ENCODE measurements at regions not wholly inside any gene's neighbourhood (a gene's known extent, or its start where the extent isn't known, plus 50 kb on each side); places are given as distances from the start of the nearest gene placed in this dataset.

GRCh38 chr5:175765858-175766257 is 105.5 kb upstream of the CPLX2 start:
- Histone ChIP-seq H3K27me3 (peaks cover 0 to 36% (median 0%) of the 10 kb centered on the region in 4 donors), H3K4me3 (no peak overlapping the region), H3K9me3 (peaks cover 0 to 23% (median 3%) of the 10 kb centered on the region in 3 donors), H3K36me3 (no peaks in the 10 kb centered on the region), H3K4me1 (no peaks in the 10 kb centered on the region), H3K27ac (no peak overlapping the region)
- intact Hi-C loops (cut with DNase I): no loop called here
- 57 to 59% methylated on average over 3 of the region's 3 CpGs for WGBS, 2 donors
- no peak for TF ChIP-seq CTCF (IDR thresholded peaks at IDR 0.05)
- DNase-seq: no peak

- peaks cover 0 to 17% (median 3%) of the 10 kb centered on the region in 3 donors for H3K9me3 ChIP-seq
- H3K27me3 ChIP-seq: peaks cover 0 to 40% (median 0%) of the 10 kb centered on the region in 4 donors
- H3K4me1 ChIP-seq: no peaks in the 10 kb centered on the region
- H3K27ac ChIP-seq: no peak overlapping the region
- DNase-seq: no peak
- WGBS, 2 donors: 61 to 79% methylated on average over 2 of the region's 2 CpGs
- intact Hi-C loops (cut with DNase I): no loop called here
- TF ChIP-seq CTCF (IDR thresholded peaks at IDR 0.05) (no peak), POLR2A (IDR thresholded peaks at IDR 0.05) (no peak)
- no peak overlapping the region for H3K4me3 ChIP-seq
- no peaks in the 10 kb centered on the region for H3K36me3 ChIP-seq
These were observed 104.4 kb upstream of the CPLX2 start for GRCh38 chr5:175766963-175767362.

GRCh38 chr5:175772747-175773533 is 98.4 kb upstream of the CPLX2 start:
- intact Hi-C loops (cut with DNase I): no loop called here
- Histone ChIP-seq H3K27me3 (peaks cover 0 to 76% (median 1%) of the 10 kb centered on the region in 4 donors), H3K9me3 (peaks cover 0 to 2% (median 0%) of the 10 kb centered on the region in 3 donors), H3K4me1 (peaks cover 0 to 13% (median 5%) of the 10 kb centered on the region in 3 donors), H3K27ac (no peak overlapping the region), H3K4me3 (peak overlapping the region in 3 of 4 donors; percentile 6 to 53 (median 13)), H3K36me3 (no peaks in the 10 kb centered on the region)
- DNase-seq: no peak
- TF ChIP-seq CTCF (IDR thresholded peaks at IDR 0.05) (no peak), POLR2A (IDR thresholded peaks at IDR 0.05) (no peak)
- WGBS, 2 donors: 3 to 5% methylated on average over 14 to 16 of the region's 50 CpGs

GRCh38 chr5:175773534-175774070 is 97.8 kb upstream of the CPLX2 start:
- TF ChIP-seq CTCF (IDR thresholded peaks at IDR 0.05): no peak
- no peak for TF ChIP-seq POLR2A (IDR thresholded peaks at IDR 0.05)
- H3K4me3 ChIP-seq: peak overlapping the region in 2 of 4 donors; percentile 6 to 53

GRCh38 chr5:175775416-175775815 is 96.0 kb upstream of the CPLX2 start:
- DNase-seq: no peak
- Histone ChIP-seq H3K27ac (no peak overlapping the region), H3K27me3 (peaks cover 0 to 65% (median 1%) of the 10 kb centered on the region in 4 donors), H3K4me1 (peaks cover 0 to 13% (median 5%) of the 10 kb centered on the region in 3 donors), H3K4me3 (no peak overlapping the region), H3K36me3 (no peaks in the 10 kb centered on the region), H3K9me3 (no peaks in the 10 kb centered on the region)
- no peak for TF ChIP-seq CTCF (IDR thresholded peaks at IDR 0.05)
- intact Hi-C loops (cut with DNase I): no loop called here
- WGBS, 2 donors: 85 to 86% methylated on average over 7 of the region's 7 CpGs

More at GRCh38 chr5:175773534-175774070, 97.8 kb upstream of the CPLX2 start:
- peaks cover 0 to 76% (median 1%) of the 10 kb centered on the region in 4 donors for H3K27me3 ChIP-seq
- H3K27ac ChIP-seq: no peak overlapping the region
- no peak for DNase-seq
- peaks cover 0 to 13% (median 5%) of the 10 kb centered on the region in 3 donors for H3K4me1 ChIP-seq
- intact Hi-C loops (cut with DNase I): no loop called here
- no peaks in the 10 kb centered on the region for H3K36me3 ChIP-seq
- no peaks in the 10 kb centered on the region for H3K9me3 ChIP-seq
- WGBS, 2 donors: 26 to 40% methylated on average over 5 to 12 of the region's 12 CpGs
